HG03469 (cell line): ENCODE measurements at regions not wholly inside any gene's neighbourhood (a gene's known extent, or its start where the extent isn't known, plus 50 kb on each side); places are given as distances from the start of the nearest gene placed in this dataset.
"Not testable (repeated sequence)": the region's sequence is repeated elsewhere in the genome, so short reads cannot be mapped to it uniquely, and the experiment has no call there.

Source experiments
- ATAC-seq: cut with Tn5 transposase; IDR thresholded peaks from one replicate; pipeline ENCODE4 v1.9.1; 2021; ENCODE audit warnings: mild to moderate bottlenecking, moderate library complexity, moderate number of reproducible peaks; ENCODE audit not compliant: unreplicated experiment

DNA sequence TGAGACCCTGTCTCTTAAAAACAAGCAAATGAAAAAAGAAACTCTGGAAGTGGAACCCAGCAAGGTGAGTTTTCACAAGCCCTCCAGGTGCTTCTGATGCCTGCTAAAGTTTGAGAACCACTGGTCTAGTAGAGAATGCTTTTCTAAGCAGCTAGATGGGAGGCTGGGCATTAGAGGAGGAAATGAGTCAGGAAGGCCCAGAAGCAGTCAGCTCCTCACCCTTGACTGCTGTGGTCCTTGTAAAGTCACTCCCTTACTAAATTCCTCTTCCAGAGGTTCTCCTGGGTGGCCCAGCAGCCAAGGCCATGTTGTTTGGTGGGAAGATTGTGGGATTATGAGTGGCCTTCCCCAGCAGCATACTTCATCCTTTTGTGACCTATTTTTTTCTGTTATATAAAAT is 52.0 kb upstream of the FYN start:
- ATAC-seq = no peak

DNA sequence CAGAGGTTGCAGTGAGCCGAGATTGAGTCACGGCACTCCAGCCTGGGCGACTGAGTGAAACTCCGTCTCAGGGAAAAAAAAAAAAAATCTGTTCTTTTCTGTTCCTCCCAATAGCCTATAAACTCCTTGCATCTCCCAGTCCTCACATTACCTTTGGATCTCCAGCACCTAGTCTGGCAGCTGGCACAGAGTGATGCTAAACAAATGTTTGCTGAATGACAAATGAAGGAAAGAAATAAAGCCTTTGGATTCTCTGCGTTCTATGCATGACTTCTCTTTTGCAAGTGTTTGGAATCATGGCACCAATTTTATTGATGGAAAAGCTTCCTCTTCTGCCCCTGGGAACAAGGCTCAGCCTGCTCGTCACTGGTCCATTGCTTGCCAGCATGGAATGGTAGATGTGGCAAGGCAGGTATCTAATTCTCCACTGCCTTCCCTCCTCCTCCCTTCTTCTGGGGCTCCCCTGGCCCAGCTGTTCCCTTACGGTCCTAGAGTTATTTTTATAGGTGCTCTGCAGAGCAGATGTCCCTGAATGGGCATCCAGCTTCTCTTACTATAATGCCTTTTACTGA is 53.6 kb upstream of the FYN start:
- no peak for ATAC-seq

DNA sequence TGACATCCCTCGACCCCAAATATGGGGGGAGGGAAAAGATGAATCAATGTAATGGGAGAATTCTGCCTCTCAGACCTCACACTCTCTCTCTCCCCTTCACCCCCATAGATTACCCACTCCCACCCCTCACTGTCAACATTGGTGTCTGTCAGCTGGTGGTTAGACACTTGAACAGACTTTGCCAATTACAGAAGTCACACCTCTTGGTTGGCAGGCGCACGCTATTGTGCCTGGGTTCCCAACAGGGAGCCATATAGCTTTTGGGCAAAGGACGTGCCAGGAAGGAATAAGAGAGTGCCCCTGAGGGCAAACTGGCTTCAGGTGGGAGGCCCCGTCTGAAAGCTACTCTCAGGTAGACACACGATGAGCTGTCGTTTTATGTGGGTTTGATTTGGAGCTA is 54.1 kb upstream of the FYN start:
- no peak for ATAC-seq

DNA sequence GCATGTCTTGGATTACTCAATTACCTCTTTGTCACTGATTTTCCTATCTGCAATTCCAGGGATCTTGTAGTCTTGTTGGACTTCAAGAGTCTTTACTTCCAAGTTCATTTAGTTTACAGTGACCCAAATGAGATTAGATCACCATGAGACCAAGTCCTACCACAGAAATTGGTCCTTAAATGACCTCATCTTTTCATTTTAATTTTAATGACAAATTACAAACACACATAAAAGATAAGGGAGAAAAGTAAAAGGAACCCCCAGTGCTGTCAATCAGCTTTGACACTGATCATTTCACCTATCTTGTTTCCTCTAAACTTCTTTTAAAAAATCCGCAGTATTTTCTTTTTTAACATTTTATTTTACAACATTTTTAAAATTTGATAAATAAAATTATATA is 54.9 kb upstream of the FYN start:
- ATAC-seq = no peak

DNA sequence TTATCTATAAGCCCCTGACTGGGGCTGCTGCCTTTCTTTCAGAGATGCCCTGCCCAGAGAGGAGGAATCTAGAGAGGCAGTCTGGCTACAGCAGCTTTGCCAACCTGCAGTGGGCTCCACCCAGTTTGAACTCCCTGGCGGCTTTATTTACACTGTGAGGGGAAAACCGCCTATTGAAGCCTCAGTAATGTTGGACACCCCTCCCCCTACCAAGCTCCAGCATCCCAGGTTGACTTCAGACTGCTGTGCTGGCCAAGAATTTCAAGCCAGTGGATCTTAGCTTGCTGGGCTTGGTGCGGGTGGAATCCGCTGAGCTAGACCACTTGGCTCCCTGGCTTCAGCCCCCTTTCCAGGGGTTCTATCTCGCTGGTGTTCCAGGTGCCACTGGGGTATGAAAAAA is 61.4 kb upstream of the FYN start:
- ATAC-seq = not testable (repeated sequence)

DNA sequence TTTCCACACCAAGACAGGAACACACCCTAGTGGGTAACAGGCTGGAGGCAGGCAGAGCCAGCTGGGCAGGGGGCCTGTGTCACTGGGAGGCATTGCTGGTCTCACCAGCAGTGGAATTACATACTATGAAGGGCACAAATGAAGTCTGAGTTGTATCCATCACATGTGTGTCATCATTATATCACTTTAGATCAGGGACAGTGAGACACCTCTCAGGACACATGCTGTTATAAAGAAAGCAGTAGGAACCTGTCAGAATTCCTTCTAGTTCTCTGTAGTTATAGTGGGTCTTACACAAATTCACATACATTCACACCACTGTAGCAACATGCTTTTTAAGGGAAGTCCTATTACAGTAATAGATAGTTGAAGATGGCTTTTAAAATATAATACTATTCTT is 63.5 kb upstream of the FYN start:
- no peak for ATAC-seq

DNA sequence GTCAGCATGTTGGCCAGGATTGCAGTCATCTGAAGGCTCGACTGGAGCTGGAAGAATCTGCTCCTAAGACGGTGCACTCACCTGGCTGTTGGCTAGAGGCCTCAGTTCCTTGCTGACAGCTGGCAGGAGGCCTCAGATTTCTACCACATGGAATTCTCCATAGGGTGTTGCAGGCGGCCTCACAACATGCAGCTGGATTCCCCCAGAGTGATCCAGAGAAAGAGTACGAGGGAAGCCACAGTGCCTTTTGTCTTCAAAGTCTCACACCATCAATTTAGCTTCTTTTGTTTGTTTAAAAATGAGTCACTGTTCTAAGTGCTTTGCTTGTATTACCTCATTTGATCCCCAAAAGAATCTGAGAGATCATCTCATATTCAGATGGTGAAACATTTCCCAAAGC is 65.5 kb upstream of the FYN start:
- ATAC-seq = no peak

DNA sequence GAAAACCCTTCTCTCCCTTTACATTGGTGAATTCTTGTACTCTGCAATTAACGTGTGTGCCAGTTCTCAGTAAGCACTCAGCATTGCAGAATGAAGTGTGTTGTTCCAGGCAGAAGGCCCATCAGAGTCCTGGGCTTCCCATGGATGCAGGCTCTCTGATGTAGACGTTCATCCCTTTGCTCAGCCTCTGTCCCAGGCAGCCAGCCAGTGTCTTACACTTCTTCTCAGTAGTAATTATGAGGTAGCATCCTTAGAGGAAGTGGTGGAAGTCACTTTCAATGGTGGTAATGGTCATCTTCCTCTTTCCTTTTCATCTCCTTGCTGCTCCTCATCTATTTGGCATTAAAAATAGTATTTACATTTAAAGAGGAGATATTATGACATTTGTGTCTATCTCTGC is 66.7 kb upstream of the FYN start:
- ATAC-seq = no peak

DNA sequence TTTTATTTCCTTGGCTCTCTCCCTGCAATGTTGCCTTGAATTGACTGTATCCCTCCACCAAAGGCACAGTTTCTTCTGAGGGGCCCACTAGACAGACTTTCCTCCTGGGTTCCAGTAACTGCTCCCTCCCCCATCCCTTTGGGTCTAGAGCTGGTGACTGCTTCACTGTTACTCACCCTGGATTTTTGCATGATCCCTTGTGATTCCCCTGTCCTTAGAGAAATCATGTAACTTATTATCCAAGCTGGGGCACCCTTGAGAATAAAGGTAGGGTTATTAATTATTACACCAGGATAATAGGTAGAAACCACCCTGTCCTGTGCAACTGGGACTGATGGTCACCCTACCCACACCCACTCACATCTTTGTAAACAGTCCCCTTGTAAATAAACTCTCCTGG is 67.5 kb upstream of the FYN start:
- no peak for ATAC-seq

DNA sequence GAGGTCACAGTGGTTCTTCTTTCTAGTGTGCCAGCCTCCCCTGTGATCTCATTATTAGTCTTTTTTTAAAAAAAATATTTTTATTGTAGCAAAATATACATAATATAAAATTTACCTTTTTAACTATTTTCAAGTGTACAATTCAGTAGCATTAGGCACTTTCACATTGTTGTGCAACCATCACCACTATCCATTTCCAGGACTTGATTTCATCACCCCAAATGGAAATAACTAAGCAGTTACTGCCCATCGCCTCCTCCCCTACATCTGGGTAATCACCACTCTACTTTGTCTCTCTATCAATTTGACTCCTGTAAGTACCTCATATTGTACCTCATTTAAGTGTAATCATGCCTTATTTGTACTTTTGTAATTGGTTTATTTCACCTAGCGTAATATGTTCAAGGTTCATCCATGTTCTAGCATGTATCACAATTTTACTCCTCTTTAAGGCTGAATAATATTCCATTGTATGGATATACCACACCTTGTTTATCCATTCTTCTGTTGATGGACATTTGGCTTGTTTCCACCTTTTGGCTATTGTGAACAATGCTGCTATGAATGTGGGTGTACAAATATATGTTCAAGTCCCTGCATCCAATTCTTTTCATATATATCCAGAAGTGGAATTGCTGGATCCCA is 68.6 kb upstream of the FYN start:
- ATAC-seq = no peak

DNA sequence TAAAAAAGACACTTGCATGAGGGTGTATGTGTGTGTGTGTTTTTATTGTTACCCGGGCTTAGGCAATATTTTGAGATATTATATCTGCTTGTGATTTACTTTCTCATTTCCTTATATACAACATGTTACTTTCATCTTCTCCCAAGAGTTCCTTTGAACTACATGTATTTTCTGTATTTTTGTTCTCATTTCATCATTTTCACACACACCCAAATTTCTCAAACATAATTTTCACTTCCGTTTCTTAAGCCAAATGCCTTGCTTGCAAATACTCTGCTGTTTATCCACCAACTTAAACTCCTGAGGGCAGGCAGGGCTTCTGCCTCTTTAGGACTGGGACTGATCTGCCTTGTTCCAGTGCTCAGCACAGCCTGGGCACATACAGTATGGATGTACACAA is 69.3 kb upstream of the FYN start:
- no peak for ATAC-seq

DNA sequence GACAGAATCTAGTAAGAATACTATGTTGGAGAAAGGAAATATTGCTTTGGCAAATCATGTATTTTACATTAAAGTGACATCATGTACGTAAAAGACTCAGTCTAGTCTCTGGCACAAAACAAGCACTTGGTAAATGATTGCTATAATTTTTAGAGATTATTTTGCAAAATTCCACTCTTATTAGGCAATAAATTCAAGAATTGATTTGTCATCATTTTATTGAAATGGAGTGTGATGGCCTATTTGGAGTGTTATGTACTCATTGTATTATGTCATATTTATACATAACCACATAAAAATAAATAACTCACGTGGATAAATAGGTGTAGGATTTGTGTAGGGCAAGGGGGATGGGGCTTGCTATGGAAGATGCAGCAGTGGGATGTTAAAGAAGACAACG is 70.0 kb upstream of the FYN start:
- no peak for ATAC-seq

DNA sequence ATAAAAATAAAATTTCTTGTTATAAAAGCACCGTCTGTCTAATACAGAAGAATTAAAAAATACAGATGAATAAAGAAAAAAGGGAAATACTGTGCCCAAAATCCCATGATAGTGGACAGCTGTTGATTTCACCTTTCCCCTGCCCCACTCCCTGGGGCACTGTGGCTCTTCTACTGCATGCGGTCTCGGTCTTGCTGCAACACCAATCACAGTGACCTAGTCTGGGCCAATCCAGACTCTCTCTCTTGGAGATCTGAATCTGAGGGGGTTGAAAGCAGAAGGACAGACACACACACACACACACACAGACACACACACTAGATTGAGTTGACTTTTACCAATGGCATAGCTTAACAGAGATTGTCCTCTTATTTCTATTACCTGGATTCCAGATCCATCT is 70.5 kb upstream of the FYN start:
- no peak for ATAC-seq

DNA sequence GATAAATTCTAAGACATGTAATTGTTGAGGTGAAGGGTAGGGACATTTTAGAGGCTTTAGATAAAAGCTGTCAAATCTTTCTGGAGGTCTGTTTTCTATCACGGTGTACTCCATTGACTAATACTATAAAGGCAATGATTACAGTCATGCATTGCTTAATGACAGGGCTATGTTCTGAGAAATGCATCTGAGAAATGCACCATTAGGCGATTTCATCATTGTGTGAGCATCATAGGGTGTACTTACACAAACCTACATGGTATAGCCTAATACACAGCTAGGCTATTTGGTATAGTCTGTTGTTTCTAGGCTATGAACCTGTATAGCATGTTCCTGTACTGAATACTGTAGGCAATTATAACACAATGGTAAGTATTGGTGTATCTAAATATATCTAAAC is 71.3 kb upstream of the FYN start:
- no peak for ATAC-seq

DNA sequence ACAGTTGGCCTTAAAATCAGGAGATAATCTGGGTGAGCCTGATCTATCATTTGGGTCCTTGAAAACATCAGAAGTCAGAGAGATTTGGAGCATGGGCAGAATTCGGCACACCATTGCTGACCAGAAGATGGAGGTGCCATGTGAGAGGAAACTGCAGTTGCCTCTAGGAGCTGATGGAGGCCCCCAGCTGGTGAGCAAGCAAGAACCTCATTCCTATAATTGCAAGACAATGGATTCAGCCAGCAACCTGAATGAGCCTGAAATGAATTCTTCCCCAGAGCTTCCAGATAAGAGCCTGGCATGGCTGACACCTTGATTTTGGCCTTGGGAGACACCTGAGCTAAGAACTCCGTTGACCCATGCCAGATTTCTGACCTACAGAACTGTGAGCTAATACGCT is 76.3 kb upstream of the FYN start:
- no peak for ATAC-seq

DNA sequence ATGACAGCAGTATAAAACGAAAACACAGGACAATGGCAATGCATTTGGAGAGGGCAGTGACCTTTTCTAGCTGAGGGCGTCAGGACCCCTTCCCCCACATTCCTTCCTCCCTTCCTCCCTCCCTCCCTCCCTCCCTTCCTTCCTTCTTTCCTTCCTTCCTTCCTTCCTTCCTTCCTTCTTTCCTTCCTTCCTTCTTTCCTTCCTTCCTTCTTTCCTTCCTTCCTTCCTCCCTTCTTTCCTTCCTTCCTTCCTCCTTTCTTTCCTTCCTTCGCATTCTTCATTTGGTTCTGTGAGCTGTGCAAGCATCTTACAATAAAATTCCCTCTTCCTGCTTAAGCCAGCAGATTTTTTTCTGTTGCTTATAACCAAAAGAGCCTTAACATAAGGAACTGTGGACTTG is 76.7 kb upstream of the FYN start:
- not testable (repeated sequence) for ATAC-seq

DNA sequence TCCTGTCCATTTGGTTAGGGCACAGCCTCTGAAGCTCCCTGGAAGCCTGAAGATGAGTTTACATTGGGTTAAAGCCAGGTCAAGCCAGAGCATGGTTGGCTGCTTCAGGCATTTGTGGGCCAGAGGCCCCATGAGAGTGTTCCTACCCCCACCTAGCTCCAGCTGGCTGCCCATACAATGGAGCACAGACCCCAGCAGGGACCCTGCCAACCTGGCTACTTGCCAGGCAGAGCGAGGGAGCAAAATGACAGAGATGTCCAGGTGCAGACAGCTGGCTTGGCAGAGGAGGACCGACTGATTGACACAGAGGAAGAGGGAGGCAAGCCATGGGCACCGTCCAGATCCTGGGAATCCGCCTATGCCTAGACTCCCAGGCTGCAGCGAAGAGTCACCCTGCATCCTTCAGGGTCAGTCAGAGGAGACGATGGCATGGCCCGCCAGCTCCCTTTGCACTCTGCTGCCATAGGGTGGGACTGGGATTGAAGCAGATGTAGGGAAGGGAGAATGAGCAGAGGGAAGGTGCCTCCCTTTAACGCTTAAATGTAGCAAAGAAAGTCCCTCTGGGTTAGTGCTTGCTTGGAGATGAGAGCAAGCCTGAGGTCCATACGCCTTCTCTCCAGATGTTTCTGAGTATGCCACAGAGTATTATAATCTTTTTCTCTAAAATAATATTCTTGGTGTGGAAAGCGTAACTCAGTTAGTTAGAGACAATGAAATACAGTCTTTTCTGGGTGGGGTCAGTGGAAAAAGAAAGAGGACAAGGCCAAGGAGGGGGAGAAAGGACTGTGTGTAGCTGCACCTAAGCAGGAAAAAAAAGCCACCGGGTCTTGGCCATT is 77.6 kb upstream of the FYN start:
- ATAC-seq = no peak

DNA sequence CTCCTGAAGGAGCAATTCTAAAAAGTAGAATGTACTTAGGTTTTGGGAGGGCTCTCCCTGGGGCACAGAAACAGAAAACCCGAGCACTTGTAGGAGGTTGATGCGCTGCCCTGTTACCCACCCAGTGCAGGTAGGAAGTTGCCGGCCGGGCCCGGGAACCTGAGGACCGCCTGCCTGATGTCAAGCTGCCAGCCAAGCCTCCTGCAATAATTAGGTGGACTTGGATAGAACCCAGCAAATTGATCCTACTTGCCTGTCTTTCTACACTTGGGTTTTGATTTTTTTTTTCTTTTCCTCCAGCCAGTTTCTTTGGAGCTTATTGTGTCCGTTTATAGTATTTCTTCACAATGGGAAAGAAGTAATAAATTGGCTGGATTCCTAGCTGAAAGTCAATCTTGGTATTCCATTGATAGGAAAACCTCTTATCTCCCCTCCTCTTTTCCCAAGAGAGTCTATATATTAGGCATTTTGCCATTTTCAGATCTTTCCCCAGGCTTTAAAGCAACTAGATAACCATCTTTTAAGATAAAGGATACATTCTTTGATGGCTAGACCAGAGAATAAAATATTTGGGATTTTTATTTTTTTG is 78.3 kb upstream of the FYN start:
- ATAC-seq = no peak

DNA sequence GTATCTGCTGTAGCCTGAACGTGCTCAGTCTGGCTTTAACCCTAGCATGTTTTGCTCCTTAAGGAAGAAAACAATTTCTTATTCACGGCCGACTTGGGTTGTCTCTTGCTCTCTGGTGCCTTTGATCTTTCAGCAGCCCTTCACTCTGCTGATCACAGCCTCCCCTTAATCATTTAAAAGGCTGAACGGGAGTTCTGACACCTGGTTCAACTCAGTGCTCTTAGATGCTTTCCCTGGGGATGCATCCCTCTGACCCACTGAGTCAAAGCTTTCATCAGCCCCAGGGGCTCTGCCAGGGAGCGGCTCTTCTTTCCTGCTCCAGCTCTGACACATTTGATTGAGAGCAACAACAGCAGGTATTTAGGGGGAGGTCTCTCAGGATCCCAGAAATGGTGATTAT is 79.0 kb upstream of the FYN start:
- no peak for ATAC-seq

DNA sequence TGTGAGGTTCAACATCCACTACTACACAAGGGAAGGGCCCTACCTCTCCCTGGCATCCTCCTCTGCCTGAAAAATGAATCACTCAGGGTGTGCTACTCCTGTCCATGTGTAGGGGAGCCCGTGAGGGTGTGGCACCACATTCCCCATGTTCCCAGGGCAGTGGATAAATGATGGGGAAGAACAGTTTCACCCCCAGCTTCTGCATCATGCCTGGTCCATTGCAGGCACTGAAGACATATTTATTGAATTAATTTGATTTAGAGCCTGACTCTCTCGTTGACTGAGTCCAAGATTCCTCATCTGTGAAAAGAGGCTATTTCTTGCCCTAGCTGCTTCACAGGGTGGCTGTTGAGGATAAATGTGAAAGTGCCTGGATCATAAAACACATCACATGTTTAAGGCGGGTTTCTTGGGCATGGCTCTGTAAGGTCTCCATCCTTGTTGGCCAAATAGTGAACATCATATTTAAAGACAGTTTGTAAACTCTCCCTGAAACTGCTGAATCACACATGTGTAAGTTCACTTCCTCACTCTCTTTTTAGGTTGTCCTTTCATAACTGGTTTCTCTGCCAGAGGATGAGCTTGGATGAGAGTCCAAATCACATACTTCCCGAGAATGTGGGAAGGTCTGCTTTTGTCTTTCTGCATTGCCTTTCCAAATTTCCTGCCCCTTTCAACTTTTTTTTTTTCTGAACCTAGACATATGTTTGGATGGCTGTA is 79.7 kb upstream of the FYN start:
- ATAC-seq = no peak

DNA sequence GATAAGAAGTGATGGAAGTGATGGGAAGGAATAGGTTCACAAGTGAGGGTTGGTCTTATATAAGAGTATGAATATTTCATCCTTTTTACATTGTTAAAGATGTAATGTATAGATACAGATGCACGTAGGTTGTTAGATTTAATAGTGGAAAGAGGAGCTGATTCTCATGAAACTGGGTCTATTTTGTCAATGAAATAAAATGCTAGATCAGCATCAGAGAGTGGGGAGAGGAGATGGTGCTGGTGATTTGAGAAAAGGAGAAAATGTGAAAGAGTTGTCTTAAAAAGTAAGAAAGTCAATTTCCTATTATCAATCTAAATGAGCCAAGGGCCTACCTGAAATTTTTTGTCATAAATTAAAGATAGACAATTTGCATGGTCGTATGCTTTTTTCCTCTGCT is 82.8 kb upstream of the FYN start:
- no peak for ATAC-seq
